ENCODE measurements at regions not wholly inside any gene's neighbourhood (a gene's known extent, or its start where the extent isn't known, plus 50 kb on each side); places are given as distances from the start of the nearest gene placed in this dataset.
"Not testable (repeated sequence)": the region's sequence is repeated elsewhere in the genome, so short reads cannot be mapped to it uniquely, and the experiment has no call there.

DNA sequence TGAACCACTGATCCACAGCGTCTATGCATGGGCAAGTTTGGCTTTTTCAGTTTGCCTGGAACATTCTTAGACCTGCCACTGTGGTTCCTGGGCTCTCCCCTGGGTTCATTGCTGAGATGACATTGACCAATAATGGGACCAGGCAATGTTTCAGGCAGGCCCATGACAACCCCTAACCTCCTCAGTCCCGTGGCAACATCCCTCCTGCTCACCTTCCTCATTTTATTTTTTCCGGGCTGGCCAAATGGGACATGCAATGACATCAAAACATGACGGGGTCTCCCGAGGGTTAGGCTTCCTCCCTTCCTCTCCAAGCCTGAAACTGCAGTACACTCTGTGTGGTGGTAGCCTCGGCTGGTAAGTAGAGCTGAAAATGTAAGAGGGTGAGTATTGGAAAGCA is 234.0 kb upstream of the RREB1 start:
- no peak for DNase-seq

DNA sequence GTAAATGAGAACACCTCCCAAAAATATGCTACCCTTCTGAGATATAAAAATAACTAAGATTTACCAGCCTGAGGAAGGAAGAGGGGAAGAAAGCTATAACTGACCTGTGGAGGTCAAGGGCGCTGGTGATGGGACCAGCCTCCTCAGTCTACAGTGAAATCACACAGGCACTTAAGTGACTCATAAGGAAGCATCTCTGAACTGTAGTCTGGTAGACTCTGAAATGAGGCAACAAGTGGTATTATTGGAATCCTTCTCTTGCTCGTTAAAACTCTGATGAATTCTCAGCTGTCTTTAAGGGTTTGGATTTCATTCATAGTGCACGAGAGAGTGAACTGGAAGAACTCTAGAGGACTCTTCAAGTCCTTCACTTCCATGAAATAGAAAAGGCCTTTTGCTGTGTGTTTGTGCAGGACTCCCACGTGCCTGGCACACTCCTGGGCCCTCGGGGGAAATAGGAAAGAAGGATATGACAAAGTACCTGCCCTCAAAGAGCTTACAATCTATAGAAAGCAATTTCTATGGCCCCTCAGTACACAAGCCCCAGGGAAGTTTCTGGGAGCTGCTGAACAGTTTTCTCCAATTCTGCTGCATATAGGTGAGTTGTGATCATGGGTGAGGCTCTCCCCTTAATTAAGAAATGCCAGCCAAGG is 231.8 kb upstream of the RREB1 start:
- DNase-seq, result no peak

DNA sequence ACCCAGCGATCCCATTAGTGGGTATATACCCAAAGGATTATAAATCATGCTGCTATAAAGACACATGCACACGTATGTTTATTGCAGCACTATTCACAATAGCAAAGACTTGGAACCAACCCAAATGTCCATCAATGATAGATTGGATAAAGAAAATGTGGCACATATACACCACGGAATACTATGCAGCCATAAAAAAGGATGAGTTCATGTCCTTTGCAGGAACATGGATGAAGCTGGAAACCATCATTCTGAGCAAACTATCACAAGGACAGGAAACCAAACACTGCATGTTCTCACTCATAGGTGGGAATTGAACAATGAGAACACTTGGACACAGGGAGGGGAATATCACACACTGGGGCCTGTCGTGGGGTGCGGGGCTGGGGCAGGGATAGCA is 230.0 kb upstream of the RREB1 start:
- not testable (repeated sequence) for DNase-seq

DNA sequence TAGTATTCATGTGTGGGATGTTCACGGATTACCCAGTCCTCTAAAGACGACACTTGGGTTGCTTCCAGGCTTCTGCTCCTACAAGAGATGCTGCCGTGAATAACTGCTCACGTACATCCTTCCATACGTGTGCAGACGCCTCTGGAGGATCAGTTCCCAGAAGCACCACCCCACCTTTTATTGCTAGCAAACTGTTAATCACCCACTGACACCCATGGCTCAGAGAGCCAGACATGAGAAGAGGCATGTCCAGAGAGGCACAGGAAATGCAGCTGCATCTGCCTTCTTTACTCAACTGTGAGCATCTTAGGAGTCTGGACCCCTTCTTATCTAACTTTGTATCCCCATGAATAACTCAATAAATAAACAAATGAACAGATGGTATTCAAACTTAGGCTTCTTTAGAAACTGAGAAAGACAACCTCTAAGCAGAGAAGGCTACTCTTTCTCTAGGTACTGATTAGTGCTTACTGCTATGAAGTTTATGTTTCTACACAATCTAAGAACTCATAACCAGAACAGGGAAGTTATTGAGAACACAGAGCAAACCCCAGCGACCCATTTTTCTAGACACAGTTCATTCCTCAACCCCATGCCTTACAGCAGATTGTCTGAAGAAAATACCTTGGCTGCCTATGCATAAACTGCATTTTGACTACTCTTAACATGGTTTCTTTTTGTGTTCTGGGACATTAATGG is 228.7 kb upstream of the RREB1 start:
- no peak for DNase-seq

DNA sequence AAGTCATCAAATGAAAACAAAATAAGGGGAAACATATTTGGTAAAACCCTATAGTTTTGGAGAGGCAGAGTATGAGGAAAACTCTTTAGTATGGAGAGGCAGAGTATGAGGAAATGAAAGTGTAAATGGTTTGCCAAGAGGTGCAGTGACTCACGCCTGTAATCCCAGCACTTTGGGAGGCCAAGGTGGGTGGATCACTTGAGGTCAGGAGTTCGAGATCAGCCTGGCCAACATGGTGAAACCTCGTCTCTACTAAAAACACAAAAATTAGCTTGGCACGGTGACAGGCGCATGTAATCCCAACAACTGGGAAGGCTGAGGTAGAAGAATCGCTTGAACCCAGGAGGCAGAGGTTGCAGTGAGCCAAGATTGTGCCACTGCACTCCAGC is 228.2 kb upstream of the RREB1 start:
- not testable (repeated sequence) for DNase-seq

DNA sequence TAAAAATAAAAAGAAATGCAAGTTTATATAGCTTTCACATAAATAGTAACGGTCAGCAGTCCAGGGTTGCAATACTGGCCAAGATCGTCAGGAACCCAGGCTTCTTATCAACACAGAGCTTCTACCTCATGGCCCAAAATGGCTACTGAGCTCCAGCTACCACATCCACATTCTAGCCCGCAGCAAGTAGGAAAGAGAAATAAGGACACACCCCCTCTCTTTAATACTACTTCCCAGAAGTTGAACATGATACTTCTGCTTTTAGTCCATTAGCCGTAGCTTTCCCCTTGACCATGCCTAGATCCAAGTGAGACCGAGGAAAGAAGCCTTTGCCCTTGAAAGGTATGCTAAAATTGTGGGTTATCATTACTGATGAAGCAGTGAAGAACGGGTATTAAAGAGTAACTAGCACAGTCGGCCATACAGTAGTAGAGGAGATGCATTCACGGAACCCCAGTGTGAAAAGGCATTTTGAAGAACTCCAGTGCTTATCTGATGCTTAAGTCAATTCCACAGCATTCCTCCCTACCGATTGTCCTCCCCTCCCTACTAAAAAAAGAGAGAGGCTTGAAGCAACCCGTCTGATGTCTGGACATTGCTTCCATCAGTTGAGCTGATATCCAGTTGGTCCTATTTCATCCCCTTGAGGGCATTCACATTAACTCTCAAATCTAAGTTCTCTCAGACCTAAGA is 226.9 kb upstream of the RREB1 start:
- DNase-seq, result no peak

DNA sequence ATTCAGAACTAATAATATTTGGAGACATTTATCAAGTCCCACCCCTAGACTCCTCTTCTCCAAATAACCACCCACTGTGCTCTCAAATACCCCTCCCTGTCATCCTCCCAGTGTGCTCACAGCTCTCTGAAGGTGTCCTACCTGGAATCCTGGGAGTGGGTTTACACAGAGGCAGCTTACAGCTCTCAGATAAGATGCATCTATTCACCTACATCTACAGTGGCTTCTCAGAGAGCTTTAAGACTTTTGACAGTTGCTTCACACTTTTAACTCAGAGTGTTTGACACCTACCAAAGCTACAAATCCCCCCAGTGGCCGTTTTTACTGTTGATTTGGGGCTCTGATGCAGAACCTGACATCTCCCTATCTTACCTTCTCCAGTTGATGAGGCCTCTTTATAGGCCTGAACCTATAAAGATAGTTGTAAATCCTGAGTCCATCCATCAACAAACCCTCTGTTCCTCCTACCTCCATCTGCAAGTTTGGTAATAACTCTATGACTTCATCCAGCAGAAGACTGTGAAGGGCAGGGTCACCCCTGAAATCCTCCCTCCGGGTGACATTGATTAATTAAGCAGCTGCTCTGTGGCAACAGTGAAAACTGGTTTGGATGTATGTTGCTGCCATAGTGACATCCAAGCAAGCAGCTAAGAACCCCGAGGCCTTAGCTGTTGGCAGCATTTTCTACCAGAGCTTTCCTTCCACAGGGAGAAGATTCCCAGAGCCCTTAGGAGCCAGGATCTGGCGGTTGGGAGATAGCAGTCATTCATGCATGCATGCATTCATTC is 226.1 kb upstream of the RREB1 start:
- DNase-seq, result no peak

DNA sequence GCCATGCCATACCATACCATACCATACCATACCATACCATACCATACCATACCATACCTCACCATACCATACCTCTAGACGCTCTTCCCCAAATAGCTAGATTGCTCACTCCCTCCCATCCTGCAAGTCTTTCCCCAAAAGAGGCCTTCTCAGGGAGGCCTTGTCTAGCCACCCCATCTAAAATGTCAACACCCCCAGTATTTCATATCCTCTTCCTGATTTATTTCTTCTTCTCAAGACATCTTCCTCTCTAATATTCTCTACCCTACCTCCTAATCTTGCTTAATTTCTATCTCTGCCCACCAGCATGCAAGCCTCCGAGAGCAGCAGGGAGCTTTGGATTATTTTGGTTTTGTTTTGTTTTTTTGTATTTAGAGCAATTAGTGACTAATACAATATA is 225.2 kb upstream of the RREB1 start:
- DNase-seq, result no peak

DNA sequence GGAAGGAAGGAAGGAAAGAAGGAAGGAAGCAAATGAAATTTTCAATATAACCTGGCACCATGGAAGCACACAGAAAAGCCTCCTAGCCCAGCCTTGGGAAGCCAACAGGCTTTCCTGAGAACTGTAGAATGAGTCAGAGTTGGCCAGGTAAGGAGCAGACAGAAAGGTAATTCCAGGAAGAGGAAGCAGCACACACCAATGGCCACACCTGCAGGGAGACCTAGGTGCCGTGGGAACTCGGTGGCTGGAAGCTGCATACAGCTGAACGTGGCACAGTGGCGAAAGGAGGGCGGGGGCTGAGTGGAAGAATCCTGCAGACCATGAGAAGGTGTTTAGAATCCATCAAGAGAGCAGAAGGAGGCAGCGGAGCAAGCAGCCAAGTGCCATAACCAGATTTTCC is 224.8 kb upstream of the RREB1 start:
- DNase-seq, result no peak

DNA sequence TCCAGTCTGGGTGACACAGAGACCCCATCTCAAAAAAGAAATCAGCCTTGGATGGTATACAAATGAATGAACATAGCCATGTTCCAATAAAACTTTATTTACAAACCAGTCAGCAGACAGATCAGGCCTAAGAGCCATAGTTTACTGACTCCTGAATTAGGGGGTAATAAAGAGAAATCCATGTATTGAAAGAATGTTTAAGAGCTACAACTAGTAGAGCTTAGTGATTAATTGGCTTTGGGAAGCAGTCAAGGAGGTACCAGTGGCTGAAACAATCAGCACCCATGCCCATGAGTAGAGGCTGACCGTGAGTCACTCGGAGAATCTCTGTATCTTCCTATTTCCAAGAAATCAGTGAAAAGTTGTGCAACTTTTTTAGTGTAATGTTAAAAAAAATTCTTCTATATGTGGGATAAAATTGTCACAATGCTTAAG is 223.6 kb upstream of the RREB1 start:
- DNase-seq, result no peak

DNA sequence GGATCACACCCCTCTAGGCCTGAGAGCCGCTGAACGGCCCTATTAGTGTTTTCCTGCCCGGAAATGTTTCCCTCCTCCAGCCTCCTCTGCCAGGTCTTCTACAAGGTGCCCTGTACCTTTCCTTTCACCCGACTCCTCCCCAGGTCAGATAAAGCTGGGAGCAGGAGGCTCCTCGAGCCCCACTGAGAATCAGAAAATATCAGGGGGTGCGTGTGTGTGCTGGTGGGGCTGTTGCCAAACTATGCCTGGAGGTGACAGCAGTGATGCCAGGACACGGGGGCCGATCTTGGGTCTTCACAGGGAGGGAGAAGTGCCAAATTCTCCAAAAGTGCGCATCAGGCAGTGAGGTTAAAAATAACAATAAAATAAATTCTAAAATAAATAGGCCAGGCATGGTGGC is 222.8 kb upstream of the RREB1 start:
- DNase-seq, result no peak

DNA sequence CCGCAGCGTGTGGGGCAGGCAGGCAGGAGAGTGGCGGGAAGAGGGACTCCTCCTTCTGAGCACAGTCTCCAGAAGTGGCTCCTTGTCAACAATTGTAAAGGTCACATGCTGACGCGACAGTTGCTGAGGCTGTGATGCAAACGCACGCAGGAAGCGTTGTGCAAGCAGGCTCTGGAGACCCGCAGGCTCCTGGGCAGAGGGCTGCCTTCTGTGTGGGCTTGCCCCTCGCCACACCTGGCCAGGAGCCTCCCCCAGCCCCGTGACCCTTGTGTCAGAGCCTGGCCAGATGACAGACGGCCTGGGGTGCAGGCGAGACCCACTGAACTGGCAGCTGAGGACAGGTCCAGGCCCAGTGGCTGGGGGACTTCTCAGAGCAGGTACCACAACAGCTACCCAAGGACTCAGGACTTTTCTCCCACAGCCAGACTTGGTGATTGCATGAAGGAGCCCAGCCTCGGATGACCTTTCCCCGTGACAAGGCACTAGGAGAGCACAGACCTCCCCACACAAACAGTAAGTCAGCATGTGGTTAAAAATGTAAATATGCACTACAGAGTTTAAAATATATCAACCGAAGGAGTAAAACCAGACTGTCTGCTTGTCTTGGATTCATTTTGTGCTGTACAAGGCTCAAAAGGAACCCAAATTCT is 222.1 kb upstream of the RREB1 start:
- no peak for DNase-seq

DNA sequence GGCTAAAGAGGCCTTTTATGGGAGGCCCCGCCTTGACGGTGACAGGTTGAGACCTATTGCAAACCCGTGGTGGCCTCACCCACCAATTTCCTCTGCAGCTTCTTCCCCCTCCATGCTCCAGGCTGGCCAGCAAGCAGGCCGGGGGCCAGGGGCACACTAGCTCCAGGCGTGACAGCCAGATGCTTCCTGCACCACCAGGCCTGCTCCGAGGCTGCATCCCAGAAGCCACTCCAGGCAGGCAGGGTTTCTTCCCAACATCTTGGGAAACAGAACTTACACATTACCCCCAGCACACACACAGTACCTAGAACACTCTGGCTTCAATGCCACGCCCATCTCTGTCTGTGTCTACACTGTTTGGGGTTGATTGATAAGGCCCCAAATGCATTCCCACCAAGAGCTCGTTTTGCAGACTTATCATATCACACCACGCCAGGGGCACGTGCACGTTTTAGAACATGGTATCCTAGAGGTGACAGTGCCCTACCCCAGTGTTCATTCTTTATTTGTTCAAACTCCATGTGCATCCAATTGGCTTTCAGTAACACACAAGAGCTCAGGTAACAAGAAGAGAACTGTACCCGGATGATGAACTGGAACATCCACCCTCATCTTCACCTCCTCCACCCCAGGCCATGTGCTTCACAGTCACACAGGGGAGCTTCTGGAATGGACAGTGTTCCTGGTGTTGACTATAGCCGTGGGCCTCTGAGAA is 221.4 kb upstream of the RREB1 start:
- no peak for DNase-seq

DNA sequence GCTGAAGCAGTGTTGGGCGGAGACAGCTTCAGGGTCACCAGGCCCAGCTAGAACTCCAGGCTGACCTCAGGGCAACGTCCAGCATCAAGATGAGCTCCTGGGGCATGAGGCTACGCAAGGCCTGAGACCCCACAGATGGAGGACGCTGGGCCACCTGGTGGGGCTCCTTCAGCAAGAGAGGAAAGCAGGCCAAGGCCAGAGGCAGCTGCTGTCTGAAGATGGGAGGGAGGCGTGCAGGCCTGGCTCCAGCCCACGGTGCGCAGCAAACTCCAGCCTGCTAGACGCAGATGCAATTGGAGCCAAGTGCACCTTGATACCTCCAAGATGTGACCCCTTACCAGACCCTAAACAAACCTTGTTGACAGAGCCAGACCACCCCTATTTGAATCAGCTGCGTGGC is 220.9 kb upstream of the RREB1 start:
- no peak for DNase-seq

DNA sequence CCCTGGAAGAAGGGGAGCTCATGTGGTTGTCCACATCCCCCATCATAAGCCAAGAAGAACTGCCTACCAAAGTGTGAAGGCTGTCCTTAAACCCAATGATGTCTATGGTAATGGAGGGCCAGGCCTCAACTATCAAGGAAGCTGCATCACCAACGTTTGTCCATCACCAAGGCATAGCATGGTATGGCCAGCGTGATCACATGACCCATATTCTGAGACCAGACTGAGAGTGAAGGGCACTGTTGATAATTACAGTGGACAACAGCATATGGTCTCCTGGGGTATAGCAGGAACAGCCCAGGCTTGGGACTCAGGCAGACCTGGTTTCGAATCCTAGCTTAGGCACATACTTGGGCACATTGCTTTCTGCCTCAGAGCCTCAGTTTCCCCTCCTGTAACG is 218.2 kb upstream of the RREB1 start:
- no peak for DNase-seq

DNA sequence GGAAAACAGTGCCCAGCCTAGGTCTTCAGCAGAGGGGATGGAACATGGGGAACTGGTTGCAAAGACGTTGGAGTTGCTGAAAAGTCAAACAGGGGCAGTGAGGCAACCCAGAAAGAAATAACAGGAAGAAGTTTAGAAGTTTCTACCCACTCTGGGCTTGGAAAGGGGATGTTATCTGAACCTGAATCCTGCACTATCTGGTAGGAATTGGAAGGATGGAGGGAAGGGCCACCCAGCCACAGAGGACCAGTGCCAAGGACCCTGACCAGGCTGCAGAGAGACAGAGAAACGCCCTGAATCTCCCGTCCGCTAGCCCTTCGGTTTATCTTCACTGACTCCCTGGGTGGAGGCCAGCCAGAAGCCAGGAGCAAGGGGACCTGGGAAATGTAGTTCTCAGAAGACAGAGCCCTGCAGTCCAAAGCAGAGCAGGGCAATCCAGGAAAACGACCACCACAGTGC is 217.3 kb upstream of the RREB1 start:
- no peak for DNase-seq

DNA sequence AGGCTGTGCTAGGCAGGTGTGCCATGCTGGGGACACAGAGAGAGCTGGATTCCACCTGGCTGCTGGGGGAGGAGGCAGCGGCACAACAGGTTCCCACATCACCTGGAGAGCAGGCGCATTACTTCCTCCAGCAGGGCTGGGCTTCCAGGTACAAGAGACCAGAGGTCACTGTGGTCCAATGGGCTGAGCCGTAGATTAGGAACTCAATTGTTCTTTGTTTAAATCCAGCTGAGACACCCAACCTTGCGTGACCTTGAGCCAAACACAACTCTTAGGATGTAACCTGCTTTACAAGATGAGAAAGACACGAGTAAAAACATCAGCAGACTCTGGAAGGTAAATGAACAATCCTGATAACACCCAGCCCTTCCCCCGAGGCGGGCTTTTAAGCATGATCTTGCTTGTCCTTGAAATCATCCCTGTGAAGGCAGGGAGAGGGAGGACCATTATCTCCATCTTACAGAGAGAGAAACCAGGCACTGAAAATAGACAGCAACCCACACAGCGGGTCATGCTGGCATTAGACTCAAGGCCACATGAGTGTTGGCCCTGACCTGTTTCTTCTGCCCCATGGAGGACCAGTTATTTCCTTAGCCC is 216.5 kb upstream of the RREB1 start:
- no peak for DNase-seq

DNA sequence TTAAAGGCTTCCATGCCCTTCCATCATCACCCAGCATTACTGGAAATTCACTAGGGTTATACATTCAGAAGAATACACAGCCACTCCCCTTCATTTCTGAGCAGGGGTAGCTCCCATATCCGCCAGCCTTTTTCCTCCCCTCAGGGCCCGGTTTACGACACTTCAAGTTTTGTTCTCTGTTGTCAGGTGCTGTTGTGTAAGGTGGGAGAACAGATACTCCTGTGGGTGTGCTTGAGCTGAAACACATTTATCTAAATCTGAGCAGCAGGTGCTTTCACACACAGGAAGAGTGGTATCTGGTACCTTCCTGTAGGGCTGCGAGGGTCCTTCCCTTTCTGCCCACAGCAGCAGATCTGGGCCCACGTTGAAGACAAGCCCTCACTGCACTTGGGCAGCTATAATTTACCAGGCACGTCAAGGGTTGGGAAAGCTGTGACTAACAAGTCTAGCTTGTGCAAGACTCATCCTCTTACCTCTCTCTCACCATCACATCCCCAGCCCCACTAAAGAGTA is 215.8 kb upstream of the RREB1 start:
- no peak for DNase-seq

DNA sequence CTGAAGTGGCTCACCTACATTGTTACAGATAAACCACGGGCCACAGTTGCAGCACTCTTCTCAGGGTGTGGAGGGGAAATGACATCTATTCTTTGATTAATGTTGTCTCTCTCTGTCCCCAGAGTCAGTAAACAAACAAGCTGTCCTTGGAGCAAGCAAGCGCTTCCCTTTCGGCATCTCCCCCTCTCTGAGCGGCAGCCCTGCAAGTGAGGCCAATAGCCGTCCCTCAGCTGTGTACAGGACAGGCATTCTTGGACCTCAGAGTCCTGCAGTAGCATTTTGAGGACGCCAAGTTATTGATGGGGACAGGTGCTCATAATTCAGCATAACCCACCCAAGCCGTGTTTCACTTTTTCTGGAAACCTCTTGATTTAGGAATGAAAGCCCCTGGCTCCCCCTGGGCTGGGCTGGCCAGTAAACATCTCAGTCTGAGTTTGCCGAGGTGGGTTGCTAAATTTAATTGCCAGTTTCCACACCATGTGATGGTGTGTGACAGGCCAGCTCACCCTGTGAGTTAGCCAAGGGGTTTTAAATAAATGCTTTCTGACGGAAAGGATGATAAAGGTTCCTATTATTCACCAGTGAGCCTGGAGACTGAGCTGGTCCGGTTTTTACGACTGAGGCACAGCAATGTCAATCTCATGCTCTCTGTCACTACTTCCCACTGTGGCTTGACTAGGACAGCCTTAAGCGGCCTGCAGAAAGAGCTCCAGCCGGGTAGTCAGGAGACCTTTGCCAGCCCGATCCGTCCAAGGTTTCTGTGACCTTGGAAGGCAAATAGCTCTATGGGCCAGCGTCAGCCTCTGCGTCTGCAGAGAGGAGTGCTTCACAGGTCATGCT is 214.8 kb upstream of the RREB1 start:
- no peak for DNase-seq

DNA sequence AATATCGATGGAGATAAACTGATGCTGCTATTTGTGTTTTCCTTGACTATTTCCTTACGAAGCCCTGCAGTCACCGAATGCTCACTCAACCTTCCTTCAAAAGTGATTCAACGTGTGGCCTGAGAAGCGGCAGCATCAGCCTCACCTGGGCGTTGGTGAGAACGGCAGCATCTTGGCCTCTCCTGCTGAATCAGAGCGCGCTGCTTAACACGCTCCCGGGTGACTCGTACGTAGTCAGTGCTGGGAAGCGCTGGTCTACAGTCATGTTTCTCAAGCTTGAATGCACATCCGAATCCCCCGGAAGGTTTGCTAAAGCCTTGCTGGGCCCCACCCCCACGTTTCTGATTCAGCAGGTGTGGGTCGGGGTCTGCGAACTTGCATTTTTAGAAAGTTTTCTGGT is 214.1 kb upstream of the RREB1 start:
- no peak for DNase-seq

DNA sequence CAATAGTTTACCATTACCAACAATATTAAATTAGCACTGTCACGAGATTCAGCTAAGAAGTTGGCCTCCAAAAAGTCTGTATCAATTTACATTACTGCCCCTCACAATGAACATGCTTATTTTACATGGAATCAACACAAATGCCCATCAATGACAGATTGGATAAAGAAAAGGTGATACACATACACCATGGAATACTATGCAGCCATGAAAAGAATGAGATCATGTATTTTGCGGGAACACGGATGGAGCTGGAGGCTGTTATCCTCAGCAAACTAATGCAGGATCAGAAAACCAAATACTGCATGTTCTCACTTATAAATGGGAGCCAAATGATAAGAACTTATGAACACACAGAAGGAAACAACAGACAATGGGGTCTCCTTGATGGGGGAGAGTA is 211.8 kb upstream of the RREB1 start:
- DNase-seq, result no peak

All from CD4-positive, alpha-beta T cell treated with Interleukin-6 for 4 hours (primary cell).